ENCODE measurements at regions not wholly inside any gene's neighbourhood (a gene's known extent, or its start where the extent isn't known, plus 50 kb on each side); places are given as distances from the start of the nearest gene placed in this dataset.
"Not testable (repeated sequence)": the region's sequence is repeated elsewhere in the genome, so short reads cannot be mapped to it uniquely, and the experiment has no call there.

GRCh38 chr9:75417471-75417870 is 329.2 kb downstream of the OSTF1 start:
- no peak for DNase-seq

GRCh38 chr9:75418518-75418917 is 330.2 kb downstream of the OSTF1 start:
- no peak for DNase-seq

- no peak for DNase-seq
These were observed 334.7 kb downstream of the OSTF1 start for GRCh38 chr9:75422944-75423522.

- DNase-seq, result no peak
These were observed 341.5 kb downstream of the OSTF1 start for GRCh38 chr9:75429531-75430475.

- DNase-seq, result no peak
These were observed 343.1 kb downstream of the OSTF1 start for GRCh38 chr9:75431375-75431774.

GRCh38 chr9:75432386-75432785 is 344.1 kb downstream of the OSTF1 start:
- no peak for DNase-seq

GRCh38 chr9:75432888-75433287 is 344.6 kb downstream of the OSTF1 start:
- no peak for DNase-seq

- no peak for DNase-seq
These were observed 350.4 kb downstream of the OSTF1 start for GRCh38 chr9:75438716-75439115.

GRCh38 chr9:75440914-75441313 is 352.6 kb downstream of the OSTF1 start:
- no peak for DNase-seq

GRCh38 chr9:75445144-75445543 is 356.8 kb downstream of the OSTF1 start:
- DNase-seq, result no peak

- no peak for DNase-seq
These were observed 359.0 kb downstream of the OSTF1 start for GRCh38 chr9:75447281-75447680.

GRCh38 chr9:75448281-75448680 is 360.0 kb downstream of the OSTF1 start:
- DNase-seq, result no peak

- no peak for DNase-seq
These were observed 360.6 kb downstream of the OSTF1 start for GRCh38 chr9:75448955-75449354.

GRCh38 chr9:75451045-75451444 is 362.7 kb downstream of the OSTF1 start:
- DNase-seq, result no peak

- no peak for DNase-seq
These were observed 363.2 kb downstream of the OSTF1 start for GRCh38 chr9:75451505-75451904.

- no peak for DNase-seq
These were observed 364.2 kb downstream of the OSTF1 start for GRCh38 chr9:75452512-75452911.

- DNase-seq, result no peak
These were observed 365.7 kb downstream of the OSTF1 start for GRCh38 chr9:75454043-75454442.

- no peak for DNase-seq
These were observed 366.6 kb downstream of the OSTF1 start for GRCh38 chr9:75454891-75455290.

GRCh38 chr9:75455444-75455921 is 367.2 kb downstream of the OSTF1 start:
- no peak for DNase-seq

- DNase-seq, result no peak
These were observed 368.4 kb downstream of the OSTF1 start for GRCh38 chr9:75456698-75457097.

- no peak for DNase-seq
These were observed 369.2 kb downstream of the OSTF1 start for GRCh38 chr9:75457474-75458011.

- DNase-seq, result not testable (repeated sequence)
These were observed 371.0 kb downstream of the OSTF1 start for GRCh38 chr9:75459311-75459710.

- DNase-seq, result no peak
These were observed 372.9 kb downstream of the OSTF1 start for GRCh38 chr9:75461183-75461582.

GRCh38 chr9:75462866-75463265 is 374.6 kb downstream of the OSTF1 start:
- no peak for DNase-seq
